ENCODE measurements at regions not wholly inside any gene's neighbourhood (a gene's known extent, or its start where the extent isn't known, plus 50 kb on each side); places are given as distances from the start of the nearest gene placed in this dataset.
"Not testable (repeated sequence)": the region's sequence is repeated elsewhere in the genome, so short reads cannot be mapped to it uniquely, and the experiment has no call there.

- DNase-seq, result no peak
Measured at GRCh38 chr18:40179729-40180461, 1775.1 kb upstream of the PIK3C3 start.

- DNase-seq, result no peak
Measured at GRCh38 chr18:40168026-40168425, 1787.0 kb upstream of the PIK3C3 start.

- no peak for DNase-seq
Measured at GRCh38 chr18:40163254-40163653, 1791.8 kb upstream of the PIK3C3 start.

- DNase-seq, result no peak
Measured at GRCh38 chr18:40160361-40160760, 1794.7 kb upstream of the PIK3C3 start.

GRCh38 chr18:40159141-40160017 is 1795.7 kb upstream of the PIK3C3 start:
- peak; percentile 53 to 82 for DNase-seq

GRCh38 chr18:40157120-40157519 is 1797.9 kb upstream of the PIK3C3 start:
- no peak for DNase-seq

- no peak for DNase-seq
Measured at GRCh38 chr18:40152859-40153258, 1802.2 kb upstream of the PIK3C3 start.

GRCh38 chr18:40148960-40149359 is 1806.1 kb upstream of the PIK3C3 start:
- DNase-seq, result no peak

GRCh38 chr18:40133253-40133652 is 1821.8 kb upstream of the PIK3C3 start:
- DNase-seq, result no peak

- not testable (repeated sequence) for DNase-seq
Measured at GRCh38 chr18:40132438-40132837, 1822.6 kb upstream of the PIK3C3 start.

GRCh38 chr18:40124107-40124506 is 1830.9 kb upstream of the PIK3C3 start:
- DNase-seq, result no peak

GRCh38 chr18:40120796-40121391 is 1834.1 kb upstream of the PIK3C3 start:
- DNase-seq, result no peak

GRCh38 chr18:40120356-40120755 is 1834.7 kb upstream of the PIK3C3 start:
- DNase-seq, result no peak

GRCh38 chr18:40119581-40119980 is 1835.5 kb upstream of the PIK3C3 start:
- not testable (repeated sequence) for DNase-seq

GRCh38 chr18:40110455-40110854 is 1844.6 kb upstream of the PIK3C3 start:
- no peak for DNase-seq

- no peak for DNase-seq
Measured at GRCh38 chr18:40109252-40110049, 1845.6 kb upstream of the PIK3C3 start.

GRCh38 chr18:40108596-40108995 is 1846.4 kb upstream of the PIK3C3 start:
- no peak for DNase-seq

- DNase-seq, result no peak
Measured at GRCh38 chr18:40102903-40103302, 1852.1 kb upstream of the PIK3C3 start.

GRCh38 chr18:40099641-40100040 is 1855.4 kb upstream of the PIK3C3 start:
- DNase-seq, result no peak

GRCh38 chr18:40096675-40097074 is 1858.4 kb upstream of the PIK3C3 start:
- DNase-seq, result no peak

- no peak for DNase-seq
Measured at GRCh38 chr18:40094441-40094840, 1860.6 kb upstream of the PIK3C3 start.

- no peak for DNase-seq
Measured at GRCh38 chr18:40088130-40088529, 1866.9 kb upstream of the PIK3C3 start.

GRCh38 chr18:40079786-40080185 is 1875.2 kb upstream of the PIK3C3 start:
- DNase-seq, result no peak
